Trophoblast cell (in vitro differentiated cells and primary cell): ENCODE measurements at regions not wholly inside any gene's neighbourhood (a gene's known extent, or its start where the extent isn't known, plus 50 kb on each side); places are given as distances from the start of the nearest gene placed in this dataset.
A peak's percentile ranks its signal among the peaks of the same experiment; 100 is the strongest.

ENCODE experiments used
- DNase-seq, 2 donors: peaks; one replicate each; pipeline ENCODE4 v3.0.0-alpha.2; 2016
- H2AFZ ChIP-seq: 2 replicates; pipeline ENCODE4 v1.6.1; 2013; ENCODE audit warnings: low read length, moderate library complexity, mild to moderate bottlenecking; ENCODE audit not compliant: insufficient read depth, poor library complexity
- H2AK5ac ChIP-seq: 2 replicates; pipeline ENCODE4 v1.6.1; 2013; ENCODE audit warnings: mild to moderate bottlenecking, low read length
- H2BK120ac ChIP-seq: 2 replicates; pipeline ENCODE4 v1.6.1; 2013; ENCODE audit warnings: low read length, mild to moderate bottlenecking, moderate library complexity; ENCODE audit not compliant: insufficient read depth, poor library complexity
- H2BK12ac ChIP-seq: 2 replicates; pipeline ENCODE4 v1.6.1; 2013; ENCODE audit warnings: mild to moderate bottlenecking, low read length, moderate library complexity
- H2BK5ac ChIP-seq: 2 replicates; pipeline ENCODE4 v1.6.1; 2013; ENCODE audit warnings: low read length, low read depth, moderate library complexity, mild to moderate bottlenecking; ENCODE audit not compliant: poor library complexity
- H3K14ac ChIP-seq: 2 replicates; pipeline ENCODE4 v1.6.1; 2013; ENCODE audit warnings: mild to moderate bottlenecking, low read length
- H3K18ac ChIP-seq: 2 replicates; pipeline ENCODE4 v1.6.1; 2013; ENCODE audit warnings: mild to moderate bottlenecking, low read length
- H3K23ac ChIP-seq: 2 replicates; pipeline ENCODE4 v1.6.1; 2013; ENCODE audit warnings: low read length
- H3K27ac ChIP-seq: 2 replicates; pipeline ENCODE4 v1.5.1; 2013; ENCODE audit warnings: low read depth, mild to moderate bottlenecking, inconsistent platforms, low read length, moderate library complexity
- H3K27me3 ChIP-seq: 2 replicates; pipeline ENCODE4 v1.6.1; 2013; ENCODE audit warnings: inconsistent platforms, mild to moderate bottlenecking, low read length, moderate library complexity; ENCODE audit not compliant: insufficient read depth
- H3K36me3 ChIP-seq, 2 experiments: 1 replicate in 1 of 2; 2 replicates in 1 of 2; pipeline ENCODE4 v1.6.1; 2013; ENCODE audit warnings: low read length in 2 of 2, mild to moderate bottlenecking in 2 of 2, moderate library complexity in 1 of 2; ENCODE audit not compliant: insufficient read depth in 2 of 2, control insufficient read depth in 1 of 2
- H3K4ac ChIP-seq: 2 replicates; pipeline ENCODE4 v1.6.1; 2013; ENCODE audit warnings: low read depth, mild to moderate bottlenecking, low read length, moderate library complexity
- H3K4me1 ChIP-seq, 2 experiments: 1 replicate in 1 of 2; 2 replicates in 1 of 2; pipeline ENCODE4 v1.6.1; 2013; ENCODE audit warnings: low read length in 2 of 2, mild to moderate bottlenecking in 2 of 2, moderate library complexity in 1 of 2; ENCODE audit not compliant: insufficient read depth in 2 of 2, control insufficient read depth in 1 of 2
- H3K4me2 ChIP-seq: 2 replicates; pipeline ENCODE4 v1.6.1; 2013; ENCODE audit warnings: inconsistent platforms, mild to moderate bottlenecking, low read length, moderate library complexity
- H3K4me3 ChIP-seq: 2 replicates; pipeline ENCODE4 v1.5.1; 2013; ENCODE audit warnings: mild to moderate bottlenecking, low read depth, low read length, inconsistent platforms
- H3K79me1 ChIP-seq: one replicate; pipeline ENCODE4 v1.6.1; 2013; ENCODE audit warnings: low read length
- H3K79me2 ChIP-seq: 2 replicates; pipeline ENCODE4 v1.6.1; 2013; ENCODE audit warnings: low read length, mild to moderate bottlenecking; ENCODE audit not compliant: control insufficient read depth, insufficient read depth, poor library complexity
- H3K9ac ChIP-seq: 2 replicates; pipeline ENCODE4 v1.6.1; 2013; ENCODE audit warnings: mild to moderate bottlenecking, low read length
- H3K9me3 ChIP-seq: 2 replicates; pipeline ENCODE4 v1.6.1; 2013; ENCODE audit warnings: low read depth, mild to moderate bottlenecking, control low read depth, inconsistent platforms, low read length; ENCODE audit not compliant: insufficient read depth
- H4K12ac ChIP-seq: 2 replicates; pipeline ENCODE4 v1.6.1; 2013; ENCODE audit warnings: low read depth, mild to moderate bottlenecking, low read length, moderate library complexity
- H4K8ac ChIP-seq: 2 replicates; pipeline ENCODE4 v1.6.1; 2013; ENCODE audit warnings: low read depth, mild to moderate bottlenecking, low read length, moderate library complexity
- H4K91ac ChIP-seq: one replicate; pipeline ENCODE4 v1.6.1; 2013; ENCODE audit warnings: low read depth, mild to moderate bottlenecking, low read length, moderate library complexity
- WGBS: extraction: QIAGEN DNeasy Blood & Tissue Kit; methylation state at CpG from one replicate; pipeline ENCODE4 v1.1.7; 2013; ENCODE audit warnings: missing lambda C conversion rate; ENCODE audit not compliant: insufficient read length, insufficient coverage; ENCODE audit errors: extremely low coverage; 5-methylcytosine and 5-hydroxymethylcytosine counted together

GRCh38 chr7:116328161-116328560 lies 117.8 kb downstream of the TES start:
- peak in 1 of 2 donors; percentile 34 for DNase-seq
- no CpG with 5 or more reads among the region's 1 CpG for WGBS
- no peak overlapping the region for H2BK5ac ChIP-seq

GRCh38 chr7:116329686-116330503 lies 119.6 kb downstream of the TES start:
- Histone ChIP-seq H3K18ac (no peak overlapping the region), H3K79me2 (no peaks in the 10 kb centered on the region), H3K36me3 (no peaks in the 10 kb centered on the region), H3K9me3 (no peaks in the 10 kb centered on the region), H2BK5ac (no peak overlapping the region), H3K4me2 (no peak overlapping the region), H2BK12ac (no peak overlapping the region), H2AK5ac (no peak overlapping the region), H3K4me3 (no peak overlapping the region), H3K27me3 (no peaks in the 10 kb centered on the region), H3K4ac (no peak overlapping the region), H4K12ac (no peak overlapping the region), H3K23ac (no peak overlapping the region), H3K14ac (no peak overlapping the region), H3K79me1 (no peaks in the 10 kb centered on the region), H2AFZ (no peak overlapping the region), H3K9ac (no peak overlapping the region), H3K4me1 (no peaks in the 10 kb centered on the region), H3K27ac (no peak overlapping the region), H4K8ac (no peak overlapping the region), H2BK120ac (no peak overlapping the region), H4K91ac (no peak overlapping the region)
- WGBS, result no CpG with 5 or more reads among the region's 1 CpG
- no peak for DNase-seq

More at GRCh38 chr7:116328161-116328560, 117.8 kb downstream of the TES start:
- Histone ChIP-seq H2AFZ (no peak overlapping the region), H3K18ac (no peak overlapping the region), H2BK12ac (no peak overlapping the region), H3K4me3 (no peak overlapping the region), H4K8ac (no peak overlapping the region), H3K23ac (no peak overlapping the region), H3K27ac (no peak overlapping the region), H3K4ac (no peak overlapping the region), H2AK5ac (no peak overlapping the region), H3K79me1 (no peaks in the 10 kb centered on the region), H3K27me3 (no peaks in the 10 kb centered on the region), H3K4me1 (no peaks in the 10 kb centered on the region), H3K9ac (no peak overlapping the region), H4K12ac (no peak overlapping the region), H3K79me2 (no peaks in the 10 kb centered on the region), H3K14ac (no peak overlapping the region), H3K4me2 (no peak overlapping the region), H2BK120ac (no peak overlapping the region), H4K91ac (no peak overlapping the region), H3K9me3 (no peaks in the 10 kb centered on the region), H3K36me3 (no peaks in the 10 kb centered on the region)

GRCh38 chr7:116331020-116331419 lies 120.7 kb downstream of the TES start:
- H3K4me2 ChIP-seq, result no peak overlapping the region
- H2BK12ac ChIP-seq, result no peak overlapping the region
- no peaks in the 10 kb centered on the region for H3K36me3 ChIP-seq
- H2BK5ac ChIP-seq, result no peak overlapping the region
- H3K23ac ChIP-seq, result no peak overlapping the region
- no peak overlapping the region for H3K27ac ChIP-seq
- H4K91ac ChIP-seq, result no peak overlapping the region
- no peak overlapping the region for H3K14ac ChIP-seq
- DNase-seq, result no peak
- no peak overlapping the region for H2AFZ ChIP-seq
- no peak overlapping the region for H2AK5ac ChIP-seq
- H3K4me1 ChIP-seq, result no peaks in the 10 kb centered on the region
- H3K18ac ChIP-seq, result no peak overlapping the region
- no peaks in the 10 kb centered on the region for H3K79me2 ChIP-seq
- no peak overlapping the region for H3K4ac ChIP-seq
- no peaks in the 10 kb centered on the region for H3K9me3 ChIP-seq
- no peak overlapping the region for H4K8ac ChIP-seq
- H3K79me1 ChIP-seq, result no peaks in the 10 kb centered on the region
- H3K4me3 ChIP-seq, result no peak overlapping the region
- H3K9ac ChIP-seq, result no peak overlapping the region
- no peak overlapping the region for H2BK120ac ChIP-seq
- H3K27me3 ChIP-seq, result no peaks in the 10 kb centered on the region
- no peak overlapping the region for H4K12ac ChIP-seq

- Histone ChIP-seq H3K9me3 (no peaks in the 10 kb centered on the region), H3K9ac (no peak overlapping the region), H3K18ac (no peak overlapping the region), H3K4me1 (no peaks in the 10 kb centered on the region), H2AK5ac (no peak overlapping the region), H3K4me2 (no peak overlapping the region), H4K91ac (no peak overlapping the region), H3K4ac (no peak overlapping the region), H3K4me3 (no peak overlapping the region), H3K27ac (no peak overlapping the region), H3K14ac (no peak overlapping the region), H2BK12ac (no peak overlapping the region), H2BK120ac (no peak overlapping the region), H4K8ac (no peak overlapping the region), H3K27me3 (no peaks in the 10 kb centered on the region), H3K79me2 (no peaks in the 10 kb centered on the region), H3K79me1 (no peaks in the 10 kb centered on the region), H3K23ac (no peak overlapping the region), H3K36me3 (no peaks in the 10 kb centered on the region), H4K12ac (no peak overlapping the region), H2BK5ac (no peak overlapping the region), H2AFZ (no peak overlapping the region)
- DNase-seq, result no peak
- no CpG with 5 or more reads among the region's 3 CpGs for WGBS
Observed at GRCh38 chr7:116332766-116333165, 122.4 kb downstream of the TES start.
